ENCODE measurements at regions not wholly inside any gene's neighbourhood (a gene's known extent, or its start where the extent isn't known, plus 50 kb on each side); places are given as distances from the start of the nearest gene placed in this dataset.

DNA sequence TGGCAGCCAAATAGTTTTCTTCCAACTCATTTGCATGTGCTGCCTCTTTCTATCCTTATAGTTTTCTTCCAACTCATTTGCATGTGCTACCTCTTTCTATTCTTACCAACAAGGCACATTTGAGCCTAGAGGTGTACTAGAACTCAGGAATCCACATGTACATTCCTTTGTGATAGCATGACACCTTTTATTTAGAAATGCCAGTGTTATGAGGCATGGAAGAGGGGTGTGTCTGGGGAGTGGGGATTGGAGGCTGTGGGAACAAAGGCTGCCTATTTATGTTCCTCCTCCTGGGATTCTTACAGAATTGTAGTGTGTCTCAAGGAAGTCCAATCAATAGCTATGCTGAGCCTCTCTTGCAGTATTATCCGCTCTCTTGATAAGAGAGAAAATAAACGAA, 966.7 kb downstream of the PCDH17 start:
- no peak for TF ChIP-seq CTCF (IDR thresholded peaks at IDR 0.05)
- TF ChIP-seq POLR2A (IDR thresholded peaks at IDR 0.05): no peak
